WTC11 (cell line): ENCODE measurements at regions not wholly inside any gene's neighbourhood (a gene's known extent, or its start where the extent isn't known, plus 50 kb on each side); places are given as distances from the start of the nearest gene placed in this dataset.

Source experiments
- ATAC-seq: fragments of 200-7000 bp; cut with Tn5 transposase; 2 replicates; pipeline ENCODE4 v1.10.0; 2021; ENCODE audit warnings: mild to moderate bottlenecking, moderate library complexity
- CTCF ChIA-PET: fragments of 300-600 bp; sonication (Branson Sonifier 250); formaldehyde crosslinking; loops from one replicate; lab custom pipeline; 2021; ENCODE audit warnings: antibody characterized with exemption; lab: Charles Lee
- POLR2A ChIA-PET: fragments of 350-600 bp; sonication (Branson Sonifier 250); formaldehyde crosslinking; loops from one replicate; lab custom pipeline; 2021; ENCODE audit warnings: antibody characterized with exemption; lab: Charles Lee
- DNase-seq: peaks from one replicate; pipeline ENCODE4 v3.0.0; 2021; ENCODE audit warnings: low spot score
- H3K27ac Mint-ChIP-seq: 2 replicates; pipeline ENCODE4 v1.8.0; 2021; ENCODE audit warnings: mixed read lengths
- H3K27me3 Mint-ChIP-seq: 2 replicates; pipeline ENCODE4 v1.8.0; 2021; ENCODE audit warnings: low read depth, mild to moderate bottlenecking, moderate library complexity, mixed read lengths
- H3K36me3 Mint-ChIP-seq: 2 replicates; pipeline ENCODE4 v1.8.0; 2021; ENCODE audit warnings: mixed read lengths
- H3K4me1 Mint-ChIP-seq: 2 replicates; pipeline ENCODE4 v1.8.0; 2022; ENCODE audit warnings: mixed read lengths
- H3K4me3 Mint-ChIP-seq: 2 replicates; pipeline ENCODE4 v1.8.0; 2021; ENCODE audit warnings: mild to moderate bottlenecking, moderate library complexity, mixed read lengths
- H3K9me3 Mint-ChIP-seq: 2 replicates; pipeline ENCODE4 v1.8.0; 2021; ENCODE audit warnings: mixed read lengths
- FOXJ3 ChIP-seq: sonication (generic); formaldehyde crosslinking; IDR thresholded peaks from 2 replicates; pipeline ENCODE4 v1.9.0; 2021; ENCODE audit warnings: missing genetic modification reagents, mild to moderate bottlenecking, borderline replicate concordance
- NFYB ChIP-seq: sonication (generic); formaldehyde crosslinking; conservative IDR thresholded peaks from 2 replicates; pipeline ENCODE4 v1.8.0; 2022; ENCODE audit warnings: low read depth, missing genetic modification reagents
- TP53 ChIP-seq: sonication (generic); formaldehyde crosslinking; IDR thresholded peaks from 2 replicates; pipeline ENCODE4 v1.8.1; 2023; ENCODE audit warnings: mild to moderate bottlenecking, missing genetic modification reagents
- ZNF138 ChIP-seq: sonication (generic); formaldehyde crosslinking; conservative IDR thresholded peaks from 2 replicates; pipeline ENCODE4 v1.8.1; 2022; ENCODE audit warnings: mild to moderate bottlenecking, moderate library complexity, missing genetic modification reagents
- TF ChIP-seq, protein P1 (sequence below): sonication (generic); formaldehyde crosslinking; IDR thresholded peaks from 2 replicates; pipeline ENCODE4 v1.8.1; 2023; ENCODE audit warnings: mild to moderate bottlenecking, missing genetic modification reagents, moderate library complexity
- TF ChIP-seq, protein P2 (sequence below): sonication (generic); formaldehyde crosslinking; conservative IDR thresholded peaks from 2 replicates; pipeline ENCODE4 v1.8.1; 2022; ENCODE audit warnings: mild to moderate bottlenecking, missing genetic modification reagents
- TF ChIP-seq, protein P3 (sequence below): sonication (generic); formaldehyde crosslinking; IDR thresholded peaks from 2 replicates; pipeline ENCODE4 v1.8.0; 2022; ENCODE audit warnings: missing genetic modification reagents
- TF ChIP-seq, protein P4 (sequence below): sonication (generic); formaldehyde crosslinking; IDR thresholded peaks from 2 replicates; pipeline ENCODE4 v1.8.0; 2023; ENCODE audit warnings: missing genetic modification reagents, mild to moderate bottlenecking, borderline replicate concordance
- TF ChIP-seq, protein P5 (sequence below): sonication (generic); formaldehyde crosslinking; IDR thresholded peaks from 2 replicates; pipeline ENCODE4 v1.8.1; 2023; ENCODE audit warnings: mild to moderate bottlenecking, missing genetic modification reagents
- TF ChIP-seq, protein P6 (sequence below): fragments of 250-450 bp; sonication (Bioruptor Pico); IDR thresholded peaks from 2 replicates; pipeline ENCODE4 v1.9.0; 2021; ENCODE audit warnings: mild to moderate bottlenecking, borderline replicate concordance
- TF ChIP-seq, protein P7 (sequence below): sonication (generic); formaldehyde crosslinking; IDR thresholded peaks from 2 replicates; pipeline ENCODE4 v1.8.1; 2022; ENCODE audit warnings: mild to moderate bottlenecking, missing genetic modification reagents, moderate library complexity, borderline replicate concordance

DNA sequence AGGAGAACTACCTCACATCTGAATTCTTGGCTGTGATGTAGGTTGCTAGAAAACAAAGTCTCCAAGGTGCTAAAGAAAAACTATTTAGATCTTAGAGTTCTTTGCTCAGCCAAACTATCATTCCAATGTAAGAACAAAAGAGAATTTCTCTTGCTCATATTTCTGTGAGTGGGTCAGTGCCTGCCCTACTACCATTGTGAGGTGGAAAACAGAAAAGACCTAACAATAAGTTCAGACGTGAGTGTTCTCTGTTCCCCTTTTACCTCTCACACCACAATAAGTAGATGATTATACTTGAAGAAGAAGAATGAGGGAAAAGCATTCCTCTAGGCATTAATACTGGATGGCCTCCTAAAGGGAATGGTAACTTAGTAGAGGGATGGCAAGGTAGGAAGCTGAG is 187.4 kb upstream of the KITLG start:
- CTCF ChIA-PET = no interaction called here
- H3K9me3 Mint-ChIP-seq = peaks cover 13% of the 10 kb centered on the region
- H3K36me3 Mint-ChIP-seq = no peaks in the 10 kb centered on the region; the same call in 1 of the 2 replicates
- POLR2A ChIA-PET = no interaction called here
- H3K4me3 Mint-ChIP-seq = no peak overlapping the region
- H3K27me3 Mint-ChIP-seq = no peaks in the 10 kb centered on the region
- peaks cover 33% of the 10 kb centered on the region for H3K4me1 Mint-ChIP-seq
- H3K27ac Mint-ChIP-seq = no peak overlapping the region
- TF ChIP-seq, protein P1, sequence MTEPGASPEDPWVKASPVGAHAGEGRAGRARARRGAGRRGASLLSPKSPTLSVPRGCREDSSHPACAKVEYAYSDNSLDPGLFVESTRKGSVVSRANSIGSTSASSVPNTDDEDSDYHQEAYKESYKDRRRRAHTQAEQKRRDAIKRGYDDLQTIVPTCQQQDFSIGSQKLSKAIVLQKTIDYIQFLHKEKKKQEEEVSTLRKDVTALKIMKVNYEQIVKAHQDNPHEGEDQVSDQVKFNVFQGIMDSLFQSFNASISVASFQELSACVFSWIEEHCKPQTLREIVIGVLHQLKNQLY (CRISPR knock-in tag) = no peak
- no peak for TF ChIP-seq ZNF138 (CRISPR knock-in tag)
- DNase-seq (no peak), ATAC-seq (no peak)

DNA sequence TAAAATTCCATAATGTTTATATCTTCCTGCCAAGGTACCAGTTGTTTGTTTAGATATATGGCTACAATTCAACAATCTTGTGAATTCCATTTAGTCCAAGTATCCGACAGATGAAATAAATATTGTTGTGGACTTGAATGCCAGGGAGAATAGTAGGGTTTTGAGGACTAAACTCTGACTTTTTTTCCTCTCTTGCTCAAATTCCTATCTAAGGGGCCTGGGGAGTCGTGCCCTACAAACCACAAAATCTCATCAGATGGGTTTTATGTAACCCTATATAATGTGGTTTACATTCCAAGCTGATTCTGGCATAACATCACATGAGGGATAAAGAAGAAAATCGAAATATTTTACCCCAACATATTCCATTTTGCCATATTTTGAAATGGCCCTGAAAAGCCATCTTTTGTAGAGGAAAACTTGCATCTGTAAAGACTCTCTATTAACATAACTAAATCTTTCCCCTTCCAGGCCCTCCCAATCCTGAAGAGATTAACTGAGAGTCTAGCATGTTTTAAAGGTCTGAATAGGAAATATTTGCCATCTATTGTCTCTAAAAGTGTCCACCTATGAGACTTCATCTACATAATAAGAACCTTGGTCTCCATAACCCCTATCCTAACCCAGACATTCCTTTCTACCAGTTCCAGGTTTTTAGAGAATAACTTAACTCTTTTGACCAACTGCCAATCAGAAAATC is 184.7 kb upstream of the KITLG start:
- Mint-ChIP-seq H3K4me3 (no peak overlapping the region), H3K27ac (no peak overlapping the region), H3K4me1 (peaks cover 33% of the 10 kb centered on the region), H3K36me3 (no peaks in the 10 kb centered on the region; the same call in 1 of the 2 replicates), H3K27me3 (no peaks in the 10 kb centered on the region), H3K9me3 (peaks cover 22% of the 10 kb centered on the region)
- DNase-seq (no peak), ATAC-seq (no peak)
- no peak for TF ChIP-seq FOXJ3 (CRISPR knock-in tag)
- TF ChIP-seq NFYB (CRISPR knock-in tag) = no peak
- POLR2A ChIA-PET = no interaction called here
- CTCF ChIA-PET = no interaction called here

DNA sequence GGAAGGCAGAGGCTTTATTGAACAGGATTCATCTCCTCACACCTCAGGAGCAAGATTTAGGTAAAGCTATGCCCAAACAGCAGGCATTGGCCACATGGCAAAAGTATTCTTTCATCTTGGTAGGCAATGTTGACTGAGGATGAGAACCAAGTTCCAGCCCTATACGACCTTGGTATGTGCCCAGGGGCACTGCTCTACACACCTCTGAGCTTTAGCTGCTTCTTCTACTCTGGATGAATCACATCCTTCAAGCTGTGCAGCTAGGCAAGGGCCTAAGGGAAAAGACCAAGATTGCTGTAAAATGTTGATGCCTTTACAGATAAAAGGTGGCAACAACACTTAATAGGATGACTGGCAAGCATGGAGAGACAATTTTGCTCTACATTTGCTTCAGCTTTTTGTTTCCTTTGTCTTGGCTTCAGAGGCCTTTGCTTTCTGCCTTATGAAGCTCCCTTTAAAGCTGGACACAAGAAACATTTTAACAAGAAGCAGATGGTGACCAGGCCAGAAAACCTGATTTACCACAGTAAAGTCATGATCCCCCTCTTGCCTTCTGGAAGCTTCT is 183.3 kb upstream of the KITLG start:
- Mint-ChIP-seq H3K27me3 (no peaks in the 10 kb centered on the region), H3K4me3 (no peak overlapping the region), H3K9me3 (peaks cover 20% of the 10 kb centered on the region), H3K4me1 (peaks cover 33% of the 10 kb centered on the region), H3K36me3 (no peaks in the 10 kb centered on the region; the same call in 1 of the 2 replicates), H3K27ac (no peak overlapping the region)
- POLR2A ChIA-PET = no interaction called here
- CTCF ChIA-PET = no interaction called here
- no peak for DNase-seq
- ATAC-seq = no peak
- TF ChIP-seq, protein P2, sequence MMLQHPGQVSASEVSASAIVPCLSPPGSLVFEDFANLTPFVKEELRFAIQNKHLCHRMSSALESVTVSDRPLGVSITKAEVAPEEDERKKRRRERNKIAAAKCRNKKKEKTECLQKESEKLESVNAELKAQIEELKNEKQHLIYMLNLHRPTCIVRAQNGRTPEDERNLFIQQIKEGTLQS (CRISPR knock-in tag) = no peak
- TF ChIP-seq, protein P3, sequence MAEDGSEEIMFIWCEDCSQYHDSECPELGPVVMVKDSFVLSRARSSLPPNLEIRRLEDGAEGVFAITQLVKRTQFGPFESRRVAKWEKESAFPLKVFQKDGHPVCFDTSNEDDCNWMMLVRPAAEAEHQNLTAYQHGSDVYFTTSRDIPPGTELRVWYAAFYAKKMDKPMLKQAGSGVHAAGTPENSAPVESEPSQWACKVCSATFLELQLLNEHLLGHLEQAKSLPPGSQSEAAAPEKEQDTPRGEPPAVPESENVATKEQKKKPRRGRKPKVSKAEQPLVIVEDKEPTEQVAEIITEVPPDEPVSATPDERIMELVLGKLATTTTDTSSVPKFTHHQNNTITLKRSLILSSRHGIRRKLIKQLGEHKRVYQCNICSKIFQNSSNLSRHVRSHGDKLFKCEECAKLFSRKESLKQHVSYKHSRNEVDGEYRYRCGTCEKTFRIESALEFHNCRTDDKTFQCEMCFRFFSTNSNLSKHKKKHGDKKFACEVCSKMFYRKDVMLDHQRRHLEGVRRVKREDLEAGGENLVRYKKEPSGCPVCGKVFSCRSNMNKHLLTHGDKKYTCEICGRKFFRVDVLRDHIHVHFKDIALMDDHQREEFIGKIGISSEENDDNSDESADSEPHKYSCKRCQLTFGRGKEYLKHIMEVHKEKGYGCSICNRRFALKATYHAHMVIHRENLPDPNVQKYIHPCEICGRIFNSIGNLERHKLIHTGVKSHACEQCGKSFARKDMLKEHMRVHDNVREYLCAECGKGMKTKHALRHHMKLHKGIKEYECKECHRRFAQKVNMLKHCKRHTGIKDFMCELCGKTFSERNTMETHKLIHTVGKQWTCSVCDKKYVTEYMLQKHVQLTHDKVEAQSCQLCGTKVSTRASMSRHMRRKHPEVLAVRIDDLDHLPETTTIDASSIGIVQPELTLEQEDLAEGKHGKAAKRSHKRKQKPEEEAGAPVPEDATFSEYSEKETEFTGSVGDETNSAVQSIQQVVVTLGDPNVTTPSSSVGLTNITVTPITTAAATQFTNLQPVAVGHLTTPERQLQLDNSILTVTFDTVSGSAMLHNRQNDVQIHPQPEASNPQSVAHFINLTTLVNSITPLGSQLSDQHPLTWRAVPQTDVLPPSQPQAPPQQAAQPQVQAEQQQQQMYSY (CRISPR knock-in tag) = no peak
- TF ChIP-seq, protein P4, sequence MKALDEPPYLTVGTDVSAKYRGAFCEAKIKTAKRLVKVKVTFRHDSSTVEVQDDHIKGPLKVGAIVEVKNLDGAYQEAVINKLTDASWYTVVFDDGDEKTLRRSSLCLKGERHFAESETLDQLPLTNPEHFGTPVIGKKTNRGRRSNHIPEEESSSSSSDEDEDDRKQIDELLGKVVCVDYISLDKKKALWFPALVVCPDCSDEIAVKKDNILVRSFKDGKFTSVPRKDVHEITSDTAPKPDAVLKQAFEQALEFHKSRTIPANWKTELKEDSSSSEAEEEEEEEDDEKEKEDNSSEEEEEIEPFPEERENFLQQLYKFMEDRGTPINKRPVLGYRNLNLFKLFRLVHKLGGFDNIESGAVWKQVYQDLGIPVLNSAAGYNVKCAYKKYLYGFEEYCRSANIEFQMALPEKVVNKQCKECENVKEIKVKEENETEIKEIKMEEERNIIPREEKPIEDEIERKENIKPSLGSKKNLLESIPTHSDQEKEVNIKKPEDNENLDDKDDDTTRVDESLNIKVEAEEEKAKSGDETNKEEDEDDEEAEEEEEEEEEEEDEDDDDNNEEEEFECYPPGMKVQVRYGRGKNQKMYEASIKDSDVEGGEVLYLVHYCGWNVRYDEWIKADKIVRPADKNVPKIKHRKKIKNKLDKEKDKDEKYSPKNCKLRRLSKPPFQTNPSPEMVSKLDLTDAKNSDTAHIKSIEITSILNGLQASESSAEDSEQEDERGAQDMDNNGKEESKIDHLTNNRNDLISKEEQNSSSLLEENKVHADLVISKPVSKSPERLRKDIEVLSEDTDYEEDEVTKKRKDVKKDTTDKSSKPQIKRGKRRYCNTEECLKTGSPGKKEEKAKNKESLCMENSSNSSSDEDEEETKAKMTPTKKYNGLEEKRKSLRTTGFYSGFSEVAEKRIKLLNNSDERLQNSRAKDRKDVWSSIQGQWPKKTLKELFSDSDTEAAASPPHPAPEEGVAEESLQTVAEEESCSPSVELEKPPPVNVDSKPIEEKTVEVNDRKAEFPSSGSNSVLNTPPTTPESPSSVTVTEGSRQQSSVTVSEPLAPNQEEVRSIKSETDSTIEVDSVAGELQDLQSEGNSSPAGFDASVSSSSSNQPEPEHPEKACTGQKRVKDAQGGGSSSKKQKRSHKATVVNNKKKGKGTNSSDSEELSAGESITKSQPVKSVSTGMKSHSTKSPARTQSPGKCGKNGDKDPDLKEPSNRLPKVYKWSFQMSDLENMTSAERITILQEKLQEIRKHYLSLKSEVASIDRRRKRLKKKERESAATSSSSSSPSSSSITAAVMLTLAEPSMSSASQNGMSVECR (CRISPR knock-in tag) = no peak
- TF ChIP-seq, protein P5, sequence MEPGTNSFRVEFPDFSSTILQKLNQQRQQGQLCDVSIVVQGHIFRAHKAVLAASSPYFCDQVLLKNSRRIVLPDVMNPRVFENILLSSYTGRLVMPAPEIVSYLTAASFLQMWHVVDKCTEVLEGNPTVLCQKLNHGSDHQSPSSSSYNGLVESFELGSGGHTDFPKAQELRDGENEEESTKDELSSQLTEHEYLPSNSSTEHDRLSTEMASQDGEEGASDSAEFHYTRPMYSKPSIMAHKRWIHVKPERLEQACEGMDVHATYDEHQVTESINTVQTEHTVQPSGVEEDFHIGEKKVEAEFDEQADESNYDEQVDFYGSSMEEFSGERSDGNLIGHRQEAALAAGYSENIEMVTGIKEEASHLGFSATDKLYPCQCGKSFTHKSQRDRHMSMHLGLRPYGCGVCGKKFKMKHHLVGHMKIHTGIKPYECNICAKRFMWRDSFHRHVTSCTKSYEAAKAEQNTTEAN (CRISPR knock-in tag) = no peak
- TF ChIP-seq, protein P6, sequence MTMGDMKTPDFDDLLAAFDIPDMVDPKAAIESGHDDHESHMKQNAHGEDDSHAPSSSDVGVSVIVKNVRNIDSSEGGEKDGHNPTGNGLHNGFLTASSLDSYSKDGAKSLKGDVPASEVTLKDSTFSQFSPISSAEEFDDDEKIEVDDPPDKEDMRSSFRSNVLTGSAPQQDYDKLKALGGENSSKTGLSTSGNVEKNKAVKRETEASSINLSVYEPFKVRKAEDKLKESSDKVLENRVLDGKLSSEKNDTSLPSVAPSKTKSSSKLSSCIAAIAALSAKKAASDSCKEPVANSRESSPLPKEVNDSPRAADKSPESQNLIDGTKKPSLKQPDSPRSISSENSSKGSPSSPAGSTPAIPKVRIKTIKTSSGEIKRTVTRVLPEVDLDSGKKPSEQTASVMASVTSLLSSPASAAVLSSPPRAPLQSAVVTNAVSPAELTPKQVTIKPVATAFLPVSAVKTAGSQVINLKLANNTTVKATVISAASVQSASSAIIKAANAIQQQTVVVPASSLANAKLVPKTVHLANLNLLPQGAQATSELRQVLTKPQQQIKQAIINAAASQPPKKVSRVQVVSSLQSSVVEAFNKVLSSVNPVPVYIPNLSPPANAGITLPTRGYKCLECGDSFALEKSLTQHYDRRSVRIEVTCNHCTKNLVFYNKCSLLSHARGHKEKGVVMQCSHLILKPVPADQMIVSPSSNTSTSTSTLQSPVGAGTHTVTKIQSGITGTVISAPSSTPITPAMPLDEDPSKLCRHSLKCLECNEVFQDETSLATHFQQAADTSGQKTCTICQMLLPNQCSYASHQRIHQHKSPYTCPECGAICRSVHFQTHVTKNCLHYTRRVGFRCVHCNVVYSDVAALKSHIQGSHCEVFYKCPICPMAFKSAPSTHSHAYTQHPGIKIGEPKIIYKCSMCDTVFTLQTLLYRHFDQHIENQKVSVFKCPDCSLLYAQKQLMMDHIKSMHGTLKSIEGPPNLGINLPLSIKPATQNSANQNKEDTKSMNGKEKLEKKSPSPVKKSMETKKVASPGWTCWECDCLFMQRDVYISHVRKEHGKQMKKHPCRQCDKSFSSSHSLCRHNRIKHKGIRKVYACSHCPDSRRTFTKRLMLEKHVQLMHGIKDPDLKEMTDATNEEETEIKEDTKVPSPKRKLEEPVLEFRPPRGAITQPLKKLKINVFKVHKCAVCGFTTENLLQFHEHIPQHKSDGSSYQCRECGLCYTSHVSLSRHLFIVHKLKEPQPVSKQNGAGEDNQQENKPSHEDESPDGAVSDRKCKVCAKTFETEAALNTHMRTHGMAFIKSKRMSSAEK (CRISPR knock-in tag) = no peak
- TF ChIP-seq TP53 (CRISPR knock-in tag) = no peak
- TF ChIP-seq, protein P7, sequence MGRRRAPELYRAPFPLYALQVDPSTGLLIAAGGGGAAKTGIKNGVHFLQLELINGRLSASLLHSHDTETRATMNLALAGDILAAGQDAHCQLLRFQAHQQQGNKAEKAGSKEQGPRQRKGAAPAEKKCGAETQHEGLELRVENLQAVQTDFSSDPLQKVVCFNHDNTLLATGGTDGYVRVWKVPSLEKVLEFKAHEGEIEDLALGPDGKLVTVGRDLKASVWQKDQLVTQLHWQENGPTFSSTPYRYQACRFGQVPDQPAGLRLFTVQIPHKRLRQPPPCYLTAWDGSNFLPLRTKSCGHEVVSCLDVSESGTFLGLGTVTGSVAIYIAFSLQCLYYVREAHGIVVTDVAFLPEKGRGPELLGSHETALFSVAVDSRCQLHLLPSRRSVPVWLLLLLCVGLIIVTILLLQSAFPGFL = no peak
